GM10248 (cell line): ENCODE measurements at regions not wholly inside any gene's neighbourhood (a gene's known extent, or its start where the extent isn't known, plus 50 kb on each side); places are given as distances from the start of the nearest gene placed in this dataset.
"Not testable (repeated sequence)": the region's sequence is repeated elsewhere in the genome, so short reads cannot be mapped to it uniquely, and the experiment has no call there.

Source experiments
- CTCF ChIA-PET: fragments of 300-600 bp; sonication (Branson Sonifier 250); formaldehyde crosslinking; extraction: SDS; loops from one replicate; lab custom pipeline; 2021; ENCODE audit warnings: antibody characterized with exemption; lab: Yijun Ruan, JAX
- POLR2A ChIA-PET: fragments of 350-650 bp; sonication (Branson Sonifier 250); formaldehyde crosslinking; extraction: SDS; loops from one replicate; lab custom pipeline; 2020; ENCODE audit warnings: antibody characterized with exemption; lab: Yijun Ruan, JAX
- DNase-seq: peaks from one replicate; pipeline ENCODE4 v3.0.0; 2012; ENCODE audit errors: extremely low spot score
- TF ChIP-seq, protein P1 (sequence below): IDR thresholded peaks from 2 replicates; pipeline ENCODE4 v1.5.1; 2012; ENCODE audit warnings: mild to moderate bottlenecking, low read depth; ENCODE audit errors: extremely low read depth, missing control alignments, control extremely low read depth

DNA sequence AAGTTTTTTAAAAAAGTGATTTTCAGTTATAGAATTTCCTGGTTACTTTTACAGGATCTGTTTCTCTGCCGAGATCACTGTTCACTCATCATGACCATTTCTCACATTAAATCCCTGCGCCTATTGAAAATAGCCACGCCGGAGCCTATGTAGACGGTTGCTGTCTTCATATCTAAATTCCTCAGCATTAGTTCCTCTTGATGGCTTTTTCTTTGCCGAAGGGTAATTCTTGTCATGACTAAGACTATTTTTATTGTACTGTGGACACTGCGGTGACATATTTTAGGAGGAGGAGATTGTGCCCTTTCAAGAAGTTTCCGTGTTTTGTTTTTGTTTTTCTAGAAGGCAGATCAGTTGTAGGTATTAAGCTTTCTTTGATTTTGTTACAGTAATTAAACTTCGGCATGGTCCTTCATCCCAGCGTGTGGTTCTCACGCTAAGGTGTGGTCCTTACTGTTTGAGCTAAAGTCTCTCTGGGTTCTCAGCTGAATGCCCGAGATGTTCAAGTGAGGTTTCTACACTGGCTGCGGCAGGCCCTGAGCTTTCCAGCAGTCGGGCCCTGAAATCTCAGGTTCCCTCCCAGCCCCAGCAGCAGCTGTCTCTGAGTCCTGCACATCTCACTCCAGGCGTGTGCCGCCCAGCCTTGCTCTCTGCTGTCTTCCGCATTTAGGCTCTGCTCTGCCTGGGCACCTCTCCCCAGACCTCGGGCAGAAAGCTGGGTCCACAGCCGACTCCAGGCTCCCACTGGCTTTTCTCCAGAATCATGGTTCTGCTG, 1110.5 kb downstream of the TBC1D22A start:
- no peak for DNase-seq
- ChIA-PET CTCF (no interaction called here), POLR2A (no interaction called here)
- TF ChIP-seq, protein P1, sequence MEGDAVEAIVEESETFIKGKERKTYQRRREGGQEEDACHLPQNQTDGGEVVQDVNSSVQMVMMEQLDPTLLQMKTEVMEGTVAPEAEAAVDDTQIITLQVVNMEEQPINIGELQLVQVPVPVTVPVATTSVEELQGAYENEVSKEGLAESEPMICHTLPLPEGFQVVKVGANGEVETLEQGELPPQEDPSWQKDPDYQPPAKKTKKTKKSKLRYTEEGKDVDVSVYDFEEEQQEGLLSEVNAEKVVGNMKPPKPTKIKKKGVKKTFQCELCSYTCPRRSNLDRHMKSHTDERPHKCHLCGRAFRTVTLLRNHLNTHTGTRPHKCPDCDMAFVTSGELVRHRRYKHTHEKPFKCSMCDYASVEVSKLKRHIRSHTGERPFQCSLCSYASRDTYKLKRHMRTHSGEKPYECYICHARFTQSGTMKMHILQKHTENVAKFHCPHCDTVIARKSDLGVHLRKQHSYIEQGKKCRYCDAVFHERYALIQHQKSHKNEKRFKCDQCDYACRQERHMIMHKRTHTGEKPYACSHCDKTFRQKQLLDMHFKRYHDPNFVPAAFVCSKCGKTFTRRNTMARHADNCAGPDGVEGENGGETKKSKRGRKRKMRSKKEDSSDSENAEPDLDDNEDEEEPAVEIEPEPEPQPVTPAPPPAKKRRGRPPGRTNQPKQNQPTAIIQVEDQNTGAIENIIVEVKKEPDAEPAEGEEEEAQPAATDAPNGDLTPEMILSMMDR, result no peak

DNA sequence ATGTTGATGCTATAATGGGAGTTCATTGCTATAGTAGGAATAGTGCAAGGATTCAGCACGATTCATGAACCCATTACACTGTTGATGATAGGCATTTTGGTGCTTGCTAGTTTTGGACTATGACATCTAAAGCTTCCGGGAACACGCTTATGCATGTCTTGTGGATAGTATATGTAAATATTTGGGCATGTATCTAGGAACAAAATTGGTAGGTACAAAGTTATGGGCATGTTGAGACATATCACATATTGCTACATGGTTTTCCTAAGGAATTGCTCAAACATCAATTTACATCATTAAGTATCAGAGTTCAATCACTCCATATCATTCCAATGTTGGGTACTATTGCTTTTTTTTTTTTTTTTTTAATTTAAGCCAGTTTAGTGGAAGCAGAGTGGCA, 1103.2 kb downstream of the TBC1D22A start:
- TF ChIP-seq, protein P1, result no peak
- ChIA-PET POLR2A (no interaction called here), CTCF (no interaction called here)
- no peak for DNase-seq

DNA sequence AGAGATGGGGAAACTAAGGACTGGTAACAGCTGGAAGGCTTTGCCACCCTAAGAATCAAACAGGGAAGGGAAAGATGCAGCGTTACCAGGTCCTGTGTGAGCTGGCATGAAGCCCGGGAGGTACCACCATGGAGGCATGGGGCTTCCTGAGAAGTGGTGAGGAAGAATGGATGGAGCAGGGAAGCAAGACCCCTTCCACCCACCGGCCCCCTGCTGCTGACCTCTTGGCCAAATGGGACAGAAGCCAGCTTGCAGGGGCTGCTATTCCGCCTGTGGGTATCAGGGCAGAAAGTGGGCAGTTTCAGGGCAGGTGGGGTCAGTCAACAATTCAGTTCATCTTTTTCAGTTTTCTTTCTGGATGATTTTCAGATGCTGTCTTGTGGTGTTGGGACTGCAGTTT, 1099.9 kb downstream of the TBC1D22A start:
- ChIA-PET CTCF (no interaction called here), POLR2A (no interaction called here)
- TF ChIP-seq, protein P1, result no peak
- DNase-seq, result no peak

DNA sequence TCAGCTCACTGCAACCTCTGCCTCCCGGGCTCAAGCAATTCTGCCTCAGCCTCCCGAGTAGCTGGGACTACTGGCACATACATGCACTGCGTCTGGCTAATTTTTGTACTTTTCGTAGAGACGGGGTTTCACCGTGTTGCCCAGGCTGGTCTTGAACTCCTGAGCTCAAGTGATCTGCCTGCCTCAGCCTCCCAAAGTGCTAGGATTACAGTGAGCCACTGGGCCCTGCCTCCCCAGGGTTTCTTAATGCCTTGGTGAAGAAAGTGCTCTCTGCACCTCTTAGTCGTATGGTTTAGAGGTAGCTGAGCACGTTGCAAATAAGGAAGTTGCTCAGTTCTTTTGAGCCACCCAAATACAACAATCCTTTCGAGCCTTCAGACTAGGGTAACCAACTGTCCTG, 1098.5 kb downstream of the TBC1D22A start:
- DNase-seq, POLR2A ChIA-PET: not testable (repeated sequence)
- CTCF ChIA-PET, result interaction anchor here (0.8 kb wide), 1 partner anchor 29 kb away, joined by 3 read pairs; no protein-coding TSS in a partner anchor

DNA sequence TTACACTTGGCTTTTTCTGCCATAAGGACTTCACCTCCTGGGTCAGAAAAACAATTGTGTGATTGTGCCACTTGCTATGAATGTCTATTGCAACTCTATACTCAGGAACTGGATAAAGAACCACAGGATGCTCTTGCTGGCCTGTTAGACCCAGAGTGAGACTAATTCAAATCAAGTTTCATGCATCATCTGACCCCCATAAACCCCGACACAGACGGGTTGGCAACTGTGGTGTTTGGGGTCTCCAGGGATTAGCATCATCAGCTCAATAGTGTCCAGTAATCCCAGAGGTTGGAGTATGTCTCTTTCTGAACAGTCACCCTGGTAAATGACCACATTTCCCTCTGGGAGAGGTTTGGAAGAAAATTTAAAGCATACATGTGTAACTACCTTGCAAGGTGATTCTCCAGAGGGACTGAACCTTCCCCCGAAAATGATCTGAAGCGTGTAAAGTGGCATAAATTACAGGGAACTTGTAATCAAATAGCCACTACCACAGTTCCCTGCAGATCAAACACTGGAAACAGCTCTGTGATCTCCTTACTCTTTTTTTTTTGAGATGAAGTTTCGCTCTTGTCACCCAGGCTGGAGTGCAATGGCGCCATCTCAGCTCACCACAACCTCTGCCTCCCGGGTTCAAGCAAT, 1097.6 kb downstream of the TBC1D22A start:
- ChIA-PET CTCF (no interaction called here), POLR2A (no interaction called here)
- no peak for DNase-seq
- TF ChIP-seq, protein P1, result no peak

DNA sequence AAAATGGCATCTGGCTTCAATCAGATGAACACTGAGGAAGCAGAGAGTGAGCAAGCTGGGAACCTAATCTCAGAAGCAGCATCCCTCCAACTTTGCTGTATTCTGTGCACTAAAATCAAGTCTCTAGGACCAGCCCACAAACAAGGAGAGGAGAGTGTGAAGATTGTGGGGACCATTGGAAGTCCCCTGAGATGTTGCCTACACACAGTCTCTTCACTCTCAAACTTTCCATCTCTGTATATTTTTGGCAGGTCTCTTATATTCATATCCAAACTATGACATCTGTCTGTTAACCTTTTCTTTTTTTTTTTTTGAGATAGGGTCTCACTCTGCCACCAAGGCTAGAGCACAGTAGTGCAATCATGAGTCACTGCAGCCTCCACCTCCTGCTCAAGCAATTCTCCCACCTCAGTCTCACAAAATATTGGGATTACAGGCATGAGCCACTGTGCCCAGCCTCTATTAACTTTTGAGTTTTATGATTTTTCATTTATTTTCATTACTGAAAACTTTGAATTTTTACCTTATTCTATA, 1096.4 kb downstream of the TBC1D22A start:
- TF ChIP-seq, protein P1, result no peak
- ChIA-PET CTCF (no interaction called here), POLR2A (no interaction called here)
- no peak for DNase-seq

DNA sequence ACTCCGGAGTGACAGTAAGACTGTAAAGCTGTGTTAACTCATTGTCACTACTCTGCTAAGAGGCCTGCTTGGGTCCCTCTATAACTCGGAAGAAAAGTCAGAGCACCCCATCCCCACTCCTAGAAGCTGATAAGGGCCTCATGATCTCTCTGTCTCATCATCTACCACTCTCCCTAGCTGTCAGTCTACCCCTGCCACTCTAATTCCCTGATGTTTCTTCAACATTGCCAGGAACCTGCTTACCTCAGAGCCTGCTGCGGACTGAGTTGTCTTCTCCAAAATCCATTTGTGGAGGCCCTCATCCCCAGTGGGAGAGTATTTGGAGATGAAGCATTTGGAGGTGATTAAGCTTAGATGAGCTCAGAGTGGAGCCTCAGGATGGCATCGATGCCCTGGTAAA, 1092.2 kb downstream of the TBC1D22A start:
- TF ChIP-seq, protein P1, result no peak
- CTCF ChIA-PET, result no interaction called here
- POLR2A ChIA-PET, result no interaction called here
- DNase-seq, result no peak
